NB4 (cell line): ENCODE measurements at regions not wholly inside any gene's neighbourhood (a gene's known extent, or its start where the extent isn't known, plus 50 kb on each side); places are given as distances from the start of the nearest gene placed in this dataset.

ENCODE experiments used
- DNase-seq: peaks from one replicate; pipeline ENCODE4 v3.0.0; 2010; ENCODE audit warnings: low read depth
- H3K4me3 ChIP-seq: one replicate; pipeline ENCODE4 v1.5.1; 2011; ENCODE audit warnings: mild to moderate bottlenecking, low read depth, low read length, moderate library complexity
- CTCF ChIP-seq: IDR thresholded peaks from one replicate; pipeline ENCODE4 v1.5.1; 2012; ENCODE audit warnings: low read depth, low read length
- MAX ChIP-seq: IDR thresholded peaks from 2 replicates; pipeline ENCODE4 v1.6.1; 2011; ENCODE audit warnings: low read depth, low read length
- MYC ChIP-seq: IDR thresholded peaks from 2 replicates; pipeline ENCODE4 v1.6.1; 2011; ENCODE audit warnings: low read depth, low read length
- POLR2A ChIP-seq: IDR thresholded peaks from 2 replicates; pipeline ENCODE4 v1.6.1; 2011; ENCODE audit warnings: mild to moderate bottlenecking; ENCODE audit not compliant: insufficient read length; ENCODE audit errors: extremely low read depth

GRCh38 chr10:28947171-28947570, 269.9 kb downstream of the BAMBI start:
- no peak for TF ChIP-seq MYC
- no peak for TF ChIP-seq POLR2A
- no peak for TF ChIP-seq MAX
- TF ChIP-seq CTCF, result no peak
- no peak overlapping the region for H3K4me3 ChIP-seq
- DNase-seq, result no peak

- no peak for DNase-seq
- H3K4me3 ChIP-seq, result no peak overlapping the region
- no peak for TF ChIP-seq MAX
- no peak for TF ChIP-seq MYC
- TF ChIP-seq POLR2A, result no peak
- TF ChIP-seq CTCF, result no peak
Measured at GRCh38 chr10:28948046-28948445, 270.7 kb downstream of the BAMBI start.

GRCh38 chr10:28949005-28950004, 272.0 kb downstream of the BAMBI start:
- no peak for TF ChIP-seq MYC
- no peak for TF ChIP-seq POLR2A
- no peak for TF ChIP-seq MAX
- TF ChIP-seq CTCF, result no peak
- no peak for DNase-seq
- no peak overlapping the region for H3K4me3 ChIP-seq

GRCh38 chr10:28951484-28951883, 274.2 kb downstream of the BAMBI start:
- no peak for TF ChIP-seq MAX
- no peak for TF ChIP-seq POLR2A
- TF ChIP-seq MYC, result no peak
- no peak for TF ChIP-seq CTCF
- no peak overlapping the region for H3K4me3 ChIP-seq
- DNase-seq, result no peak

GRCh38 chr10:28952523-28952922, 275.2 kb downstream of the BAMBI start:
- no peak for DNase-seq
- no peak for TF ChIP-seq MYC
- no peak for TF ChIP-seq MAX
- no peak for TF ChIP-seq POLR2A
- TF ChIP-seq CTCF, result no peak
- H3K4me3 ChIP-seq, result no peak overlapping the region
